HEK293 (cell line): ENCODE measurements at regions not wholly inside any gene's neighbourhood (a gene's known extent, or its start where the extent isn't known, plus 50 kb on each side); places are given as distances from the start of the nearest gene placed in this dataset.

Source experiments
- CTCF ChIP-seq: fragments of 450-650 bp; formaldehyde crosslinking; IDR thresholded peaks from 2 replicates; pipeline ENCODE4 v1.5.1; 2016; ENCODE audit warnings: missing biosample characterization, missing genetic modification characterization
- IKZF3 ChIP-seq: fragments of 450-650 bp; IDR thresholded peaks from 2 replicates; pipeline ENCODE4 v1.5.0; 2018; ENCODE audit warnings: missing biosample characterization, mild to moderate bottlenecking, missing genetic modification characterization, moderate library complexity
- ZNF2 ChIP-seq: fragments of 450-650 bp; formaldehyde crosslinking; IDR thresholded peaks from 2 replicates; pipeline ENCODE4 v1.5.1; 2016; ENCODE audit warnings: missing biosample characterization, missing genetic modification characterization
- ZNF214 ChIP-seq: fragments of 450-650 bp; formaldehyde crosslinking; IDR thresholded peaks from 2 replicates; pipeline ENCODE4 v1.5.1; 2017; ENCODE audit warnings: missing biosample characterization, mild to moderate bottlenecking, missing genetic modification characterization, borderline replicate concordance
- ZNF248 ChIP-seq: fragments of 450-650 bp; formaldehyde crosslinking; IDR thresholded peaks from 2 replicates; pipeline ENCODE4 v1.5.1; 2017; ENCODE audit warnings: missing biosample characterization, missing genetic modification characterization
- ZNF473 ChIP-seq: fragments of 450-650 bp; formaldehyde crosslinking; IDR thresholded peaks from 2 replicates; pipeline ENCODE4 v1.5.1; 2017; ENCODE audit warnings: missing biosample characterization, missing genetic modification characterization
- ZNF561 ChIP-seq: fragments of 450-650 bp; IDR thresholded peaks from 2 replicates; pipeline ENCODE4 v1.5.1; 2018; ENCODE audit warnings: missing biosample characterization, missing genetic modification characterization, borderline replicate concordance

GRCh38 chr3:132790806-132791205 lies 68.6 kb upstream of the NPHP3 start:
- TF ChIP-seq ZNF473 (tag by site-specific recombination) (no peak), ZNF561 (no peak), ZNF214 (tag by site-specific recombination) (no peak), ZNF2 (tag by site-specific recombination) (no peak), IKZF3 (tag by site-specific recombination) (no peak), CTCF (no peak), ZNF248 (tag by site-specific recombination) (no peak)
